ENCODE measurements at regions not wholly inside any gene's neighbourhood (a gene's known extent, or its start where the extent isn't known, plus 50 kb on each side); places are given as distances from the start of the nearest gene placed in this dataset.

DNA sequence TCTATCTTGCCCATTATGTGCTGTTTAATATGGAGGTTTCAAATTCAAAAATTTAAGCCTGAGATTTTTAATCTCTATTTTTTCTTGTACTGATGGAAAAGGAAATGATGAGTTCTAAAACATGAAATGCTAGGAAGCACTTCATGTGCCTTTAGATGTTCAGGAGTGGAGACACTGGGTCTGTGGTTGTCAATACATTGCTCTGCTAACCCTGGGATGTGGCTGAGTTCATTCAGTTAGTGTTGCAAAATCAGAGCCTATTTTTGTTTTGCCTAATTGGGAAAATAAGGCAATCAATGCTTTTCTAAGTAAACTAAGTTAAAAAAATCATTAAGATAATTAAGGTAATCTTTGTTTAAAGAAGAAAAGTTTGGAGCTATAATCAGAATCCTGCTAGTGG is 83.1 kb downstream of the DIPK2A start:
- Histone ChIP-seq H3K4me1 (no peaks in the 10 kb centered on the region), H3K27ac (no peak overlapping the region), H3K9me3 (no peaks in the 10 kb centered on the region), H3K4me3 (no peak overlapping the region), H3K27me3 (no peaks in the 10 kb centered on the region), H3K36me3 (no peaks in the 10 kb centered on the region)
- DNase-seq (ENCODE audit: low spot score in 2 of 2): no peak
- TF ChIP-seq POLR2A (IDR thresholded peaks at IDR 0.05) (no peak), POLR2AphosphoS5 (IDR thresholded peaks at IDR 0.05) (no peak)
- TF ChIP-seq, protein P1, sequence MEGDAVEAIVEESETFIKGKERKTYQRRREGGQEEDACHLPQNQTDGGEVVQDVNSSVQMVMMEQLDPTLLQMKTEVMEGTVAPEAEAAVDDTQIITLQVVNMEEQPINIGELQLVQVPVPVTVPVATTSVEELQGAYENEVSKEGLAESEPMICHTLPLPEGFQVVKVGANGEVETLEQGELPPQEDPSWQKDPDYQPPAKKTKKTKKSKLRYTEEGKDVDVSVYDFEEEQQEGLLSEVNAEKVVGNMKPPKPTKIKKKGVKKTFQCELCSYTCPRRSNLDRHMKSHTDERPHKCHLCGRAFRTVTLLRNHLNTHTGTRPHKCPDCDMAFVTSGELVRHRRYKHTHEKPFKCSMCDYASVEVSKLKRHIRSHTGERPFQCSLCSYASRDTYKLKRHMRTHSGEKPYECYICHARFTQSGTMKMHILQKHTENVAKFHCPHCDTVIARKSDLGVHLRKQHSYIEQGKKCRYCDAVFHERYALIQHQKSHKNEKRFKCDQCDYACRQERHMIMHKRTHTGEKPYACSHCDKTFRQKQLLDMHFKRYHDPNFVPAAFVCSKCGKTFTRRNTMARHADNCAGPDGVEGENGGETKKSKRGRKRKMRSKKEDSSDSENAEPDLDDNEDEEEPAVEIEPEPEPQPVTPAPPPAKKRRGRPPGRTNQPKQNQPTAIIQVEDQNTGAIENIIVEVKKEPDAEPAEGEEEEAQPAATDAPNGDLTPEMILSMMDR (IDR thresholded peaks at IDR 0.05): no peak
- intact Hi-C loops (cut with DNase I; ENCODE audit: low total_unique reads): no loop called here

- no peaks in the 10 kb centered on the region for H3K36me3 ChIP-seq
- no peak overlapping the region for H3K4me3 ChIP-seq
- no peak overlapping the region for H3K27ac ChIP-seq
- no peaks in the 10 kb centered on the region for H3K9me3 ChIP-seq
- TF ChIP-seq POLR2AphosphoS5 (IDR thresholded peaks at IDR 0.05) (no peak), POLR2A (IDR thresholded peaks at IDR 0.05) (no peak)
- TF ChIP-seq, protein P1 (IDR thresholded peaks at IDR 0.05): no peak
- no peaks in the 10 kb centered on the region for H3K27me3 ChIP-seq
- DNase-seq (ENCODE audit: low spot score in 2 of 2): no peak
- no peaks in the 10 kb centered on the region for H3K4me1 ChIP-seq
- intact Hi-C loops (cut with DNase I; ENCODE audit: low total_unique reads): no loop called here
These were observed 84.0 kb downstream of the DIPK2A start for GRCh38 chr3:144055604-144056003.

DNA sequence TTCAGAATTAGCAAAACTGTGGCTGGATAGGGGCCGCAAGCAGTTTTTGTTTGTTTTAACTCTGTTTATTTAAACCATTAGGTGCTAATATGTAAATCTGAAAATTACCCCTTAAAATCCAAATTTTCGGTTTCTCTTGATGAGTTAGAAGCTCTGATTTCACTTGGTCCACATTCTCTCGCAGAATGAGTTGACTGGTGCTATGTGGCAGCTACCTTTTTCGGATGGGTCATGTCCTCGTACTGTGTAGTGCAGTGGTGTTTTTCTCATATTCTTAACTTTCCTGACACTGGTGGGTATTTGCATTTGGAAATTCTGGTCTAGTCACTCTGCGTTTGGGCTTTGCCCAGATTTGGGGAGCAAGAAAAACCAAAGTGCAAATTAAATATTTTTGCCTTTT is 87.1 kb downstream of the DIPK2A start:
- intact Hi-C loops (cut with DNase I; ENCODE audit: low total_unique reads): no loop called here
- Histone ChIP-seq H3K27me3 (no peaks in the 10 kb centered on the region), H3K36me3 (no peaks in the 10 kb centered on the region), H3K9me3 (no peaks in the 10 kb centered on the region), H3K27ac (no peak overlapping the region), H3K4me3 (no peak overlapping the region), H3K4me1 (no peaks in the 10 kb centered on the region)
- DNase-seq (ENCODE audit: low spot score in 2 of 2): no peak
- TF ChIP-seq, protein P1 (IDR thresholded peaks at IDR 0.05): no peak
- no peak for TF ChIP-seq POLR2AphosphoS5 (IDR thresholded peaks at IDR 0.05)
- no peak for TF ChIP-seq POLR2A (IDR thresholded peaks at IDR 0.05)

- Histone ChIP-seq H3K9me3 (no peaks in the 10 kb centered on the region), H3K4me3 (no peak overlapping the region), H3K36me3 (no peaks in the 10 kb centered on the region), H3K4me1 (no peaks in the 10 kb centered on the region), H3K27ac (no peak overlapping the region), H3K27me3 (no peaks in the 10 kb centered on the region)
- no peak for DNase-seq (ENCODE audit: low spot score in 2 of 2)
- TF ChIP-seq POLR2A (IDR thresholded peaks at IDR 0.05): no peak
- TF ChIP-seq, protein P1 (IDR thresholded peaks at IDR 0.05): no peak
- TF ChIP-seq POLR2AphosphoS5 (IDR thresholded peaks at IDR 0.05): no peak
- intact Hi-C loops (cut with DNase I; ENCODE audit: low total_unique reads): no loop called here
These were observed 87.9 kb downstream of the DIPK2A start for GRCh38 chr3:144059481-144059880.

DNA sequence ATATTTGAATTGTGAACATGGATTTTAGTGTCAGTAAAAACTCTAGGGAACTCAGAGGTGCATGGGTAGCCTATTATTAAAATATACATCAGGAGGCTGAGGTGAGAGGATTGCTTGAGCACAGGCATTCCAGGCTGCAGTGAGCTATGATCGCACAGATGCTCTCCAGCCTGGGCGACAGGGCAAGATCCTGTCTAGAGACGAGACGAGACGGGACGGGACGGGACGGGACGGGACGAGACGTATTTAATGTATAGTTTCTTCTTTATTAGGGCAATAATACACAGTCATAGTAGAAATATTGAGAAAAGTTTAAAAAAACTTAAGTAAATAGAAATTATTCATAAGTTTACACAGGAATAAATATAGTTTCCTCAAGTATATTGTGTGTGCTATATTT is 89.3 kb downstream of the DIPK2A start:
- DNase-seq (ENCODE audit: low spot score in 2 of 2): no peak
- Histone ChIP-seq H3K9me3 (no peaks in the 10 kb centered on the region), H3K36me3 (no peaks in the 10 kb centered on the region), H3K4me3 (no peak overlapping the region), H3K4me1 (no peaks in the 10 kb centered on the region), H3K27ac (no peak overlapping the region), H3K27me3 (no peaks in the 10 kb centered on the region)
- TF ChIP-seq POLR2A (IDR thresholded peaks at IDR 0.05): no peak
- TF ChIP-seq, protein P1 (IDR thresholded peaks at IDR 0.05): no peak
- TF ChIP-seq POLR2AphosphoS5 (IDR thresholded peaks at IDR 0.05): no peak
- intact Hi-C loops (cut with DNase I; ENCODE audit: low total_unique reads): no loop called here

Measured in breast epithelium (tissue), 4 donors.